CD4-positive, alpha-beta T cell (primary cell): ENCODE measurements at regions not wholly inside any gene's neighbourhood (a gene's known extent, or its start where the extent isn't known, plus 50 kb on each side); places are given as distances from the start of the nearest gene placed in this dataset.

Source experiments
- ATAC-seq: fragments of 200-7000 bp; cut with Tn5 transposase; one replicate; pipeline ENCODE4 v1.10.0; 2022; ENCODE audit warnings: mild to moderate bottlenecking; ENCODE audit not compliant: poor library complexity
- CTCF ChIA-PET: fragments of 350-600 bp; sonication (Branson Sonifier 250); formaldehyde crosslinking; loops from one replicate; lab custom pipeline; 2021; ENCODE audit warnings: antibody characterized with exemption, inconsistent platforms; lab: Charles Lee
- POLR2A ChIA-PET: fragments of 350-600 bp; sonication (Branson Sonifier 250); formaldehyde crosslinking; loops from one replicate; lab custom pipeline; 2021; ENCODE audit warnings: antibody characterized with exemption, inconsistent platforms; lab: Charles Lee
- DNase-seq, 14 experiments: peaks; one replicate each; pipeline ENCODE4 v3.0.0-alpha.2; 2013 to 2020; ENCODE audit warnings: mixed read lengths in 2 of 14
- H3K27ac ChIP-seq, 2 donors: one replicate each; pipeline versions ENCODE4 v1.5.1 to v1.7.0; 2013; ENCODE audit warnings: low read length in 2 of 2, low read depth in 1 of 2, mild to moderate bottlenecking in 1 of 2
- H3K27me3 ChIP-seq, 2 experiments: 1 replicate in 1 of 2; 2 replicates in 1 of 2; pipeline versions ENCODE4 v1.6.1 to v1.7.0; 2013; ENCODE audit warnings: low read length in 2 of 2, control low read depth in 1 of 2, mild to moderate bottlenecking in 1 of 2, moderate library complexity in 1 of 2; ENCODE audit not compliant: insufficient read depth in 2 of 2, control insufficient read depth in 1 of 2
- H3K36me3 ChIP-seq: one replicate; pipeline ENCODE4 v1.6.1; 2013; ENCODE audit warnings: low read length, control low read depth; ENCODE audit not compliant: insufficient read depth
- H3K4me1 ChIP-seq: one replicate; pipeline ENCODE4 v1.6.1; 2013; ENCODE audit warnings: low read length, control low read depth; ENCODE audit not compliant: insufficient read depth
- H3K4me3 ChIP-seq: one replicate; pipeline ENCODE4 v1.5.1; 2013; ENCODE audit warnings: mild to moderate bottlenecking, low read length, moderate library complexity
- H3K9me3 ChIP-seq, 2 experiments: 1 replicate in 1 of 2; 2 replicates in 1 of 2; pipeline versions ENCODE4 v1.6.1 to v1.7.0; 2013; ENCODE audit warnings: low read length in 2 of 2, mild to moderate bottlenecking in 2 of 2, control low read depth in 1 of 2, moderate library complexity in 1 of 2; ENCODE audit not compliant: control insufficient read depth in 1 of 2, insufficient read depth in 1 of 2
- H3K27ac Mint-ChIP-seq: one replicate; pipeline ENCODE4 v1.8.0; 2020; ENCODE audit warnings: mixed read lengths
- H3K27me3 Mint-ChIP-seq: one replicate; pipeline ENCODE4 v1.8.0; 2021; ENCODE audit warnings: mixed read lengths
- H3K36me3 Mint-ChIP-seq: one replicate; pipeline ENCODE4 v1.8.0; 2021; ENCODE audit warnings: low read depth, mixed read lengths
- H3K4me1 Mint-ChIP-seq: one replicate; pipeline ENCODE4 v1.8.0; 2021; ENCODE audit warnings: low read depth, mixed read lengths
- H3K4me3 Mint-ChIP-seq: one replicate; pipeline ENCODE4 v1.8.0; 2020; ENCODE audit warnings: mild to moderate bottlenecking, mixed read lengths
- H3K9me3 Mint-ChIP-seq: one replicate; pipeline ENCODE4 v1.8.0; 2020; ENCODE audit warnings: mixed read lengths
- CTCF ChIP-seq: fragments of 200-600 bp; IDR thresholded peaks from one replicate; pipeline ENCODE4 v1.8.0; 2022; ENCODE audit warnings: antibody characterized with exemption, mild to moderate bottlenecking
- intact Hi-C, 2 experiments: fragments of 100-400 bp; cut with DNase I in 1 of 2; cut with micrococcal nuclease in 1 of 2; formaldehyde crosslinking; loops; one replicate each; pipeline versions ENCODE4 v1.15.1 to v1.9.0; 2023 to 2025; cut with DNase I, micrococcal nuclease

- no peaks in the 10 kb centered on the region for H3K9me3 Mint-ChIP-seq
- H3K36me3 Mint-ChIP-seq = no peaks in the 10 kb centered on the region
- H3K27me3 ChIP-seq = peaks cover 5 to 10% of the 10 kb centered on the region in 2 experiments
- H3K4me3 ChIP-seq = no peak overlapping the region
- no peaks in the 10 kb centered on the region for H3K36me3 ChIP-seq
- peak overlapping the region; percentile 23 for H3K4me3 Mint-ChIP-seq
- POLR2A ChIA-PET = no interaction called here
- no peak for ATAC-seq
- no peak for DNase-seq
- H3K4me1 ChIP-seq = no peaks in the 10 kb centered on the region
- CTCF ChIA-PET = no interaction called here
- H3K9me3 ChIP-seq = no peaks in the 10 kb centered on the region
- H3K27ac Mint-ChIP-seq = no peak overlapping the region
- H3K4me1 Mint-ChIP-seq = peaks cover 34% of the 10 kb centered on the region
- intact Hi-C loops = loop anchor here in 1 of 2 experiments (10.0 kb wide), 1 partner anchor 164 kb away; the partner anchor contains the start of gene HES1
- H3K27ac ChIP-seq = no peak overlapping the region
- TF ChIP-seq CTCF = no peak
- H3K27me3 Mint-ChIP-seq = peaks cover 27% of the 10 kb centered on the region
Observed at GRCh38 chr3:193970773-193971206, 165.2 kb upstream of the HES1 start.

GRCh38 chr3:193971261-193971751 is 164.6 kb upstream of the HES1 start:
- DNase-seq (peak in 3 of 14 experiments; percentile 5 to 48 (median 42)), ATAC-seq (peak; percentile 26)
- H3K9me3 Mint-ChIP-seq = no peaks in the 10 kb centered on the region
- CTCF ChIA-PET = no interaction called here
- H3K27me3 Mint-ChIP-seq = peaks cover 22% of the 10 kb centered on the region
- Histone ChIP-seq H3K27me3 (peaks cover 5 to 10% of the 10 kb centered on the region in 2 experiments), H3K36me3 (no peaks in the 10 kb centered on the region), H3K27ac (no peak overlapping the region), H3K4me1 (no peaks in the 10 kb centered on the region), H3K4me3 (no peak overlapping the region), H3K9me3 (no peaks in the 10 kb centered on the region)
- intact Hi-C loops = loop anchor here in 1 of 2 experiments (10.0 kb wide), 1 partner anchor 163 kb away; the partner anchor contains the start of gene HES1
- no peak for TF ChIP-seq CTCF
- POLR2A ChIA-PET = no interaction called here
- no peaks in the 10 kb centered on the region for H3K36me3 Mint-ChIP-seq
- peaks cover 34% of the 10 kb centered on the region for H3K4me1 Mint-ChIP-seq
- peak overlapping the region; percentile 23 for H3K4me3 Mint-ChIP-seq
- H3K27ac Mint-ChIP-seq = no peak overlapping the region

- H3K9me3 Mint-ChIP-seq = no peaks in the 10 kb centered on the region
- H3K4me3 Mint-ChIP-seq = no peak overlapping the region
- H3K4me1 Mint-ChIP-seq = peaks cover 34% of the 10 kb centered on the region
- ATAC-seq (no peak), DNase-seq (no peak)
- intact Hi-C loops = loop anchor here in 1 of 2 experiments (10.0 kb wide), 1 partner anchor 163 kb away; the partner anchor contains the start of gene HES1
- Histone ChIP-seq H3K9me3 (no peaks in the 10 kb centered on the region), H3K36me3 (no peaks in the 10 kb centered on the region), H3K27ac (no peak overlapping the region), H3K27me3 (peaks cover 5 to 10% of the 10 kb centered on the region in 2 experiments), H3K4me3 (no peak overlapping the region), H3K4me1 (no peaks in the 10 kb centered on the region)
- no peaks in the 10 kb centered on the region for H3K36me3 Mint-ChIP-seq
- POLR2A ChIA-PET = no interaction called here
- H3K27me3 Mint-ChIP-seq = peaks cover 22% of the 10 kb centered on the region
- H3K27ac Mint-ChIP-seq = no peak overlapping the region
- CTCF ChIA-PET = no interaction called here
- TF ChIP-seq CTCF = no peak
Observed at GRCh38 chr3:193971966-193972365, 164.0 kb upstream of the HES1 start.
